ENCODE measurements at regions not wholly inside any gene's neighbourhood (a gene's known extent, or its start where the extent isn't known, plus 50 kb on each side); places are given as distances from the start of the nearest gene placed in this dataset.

DNA sequence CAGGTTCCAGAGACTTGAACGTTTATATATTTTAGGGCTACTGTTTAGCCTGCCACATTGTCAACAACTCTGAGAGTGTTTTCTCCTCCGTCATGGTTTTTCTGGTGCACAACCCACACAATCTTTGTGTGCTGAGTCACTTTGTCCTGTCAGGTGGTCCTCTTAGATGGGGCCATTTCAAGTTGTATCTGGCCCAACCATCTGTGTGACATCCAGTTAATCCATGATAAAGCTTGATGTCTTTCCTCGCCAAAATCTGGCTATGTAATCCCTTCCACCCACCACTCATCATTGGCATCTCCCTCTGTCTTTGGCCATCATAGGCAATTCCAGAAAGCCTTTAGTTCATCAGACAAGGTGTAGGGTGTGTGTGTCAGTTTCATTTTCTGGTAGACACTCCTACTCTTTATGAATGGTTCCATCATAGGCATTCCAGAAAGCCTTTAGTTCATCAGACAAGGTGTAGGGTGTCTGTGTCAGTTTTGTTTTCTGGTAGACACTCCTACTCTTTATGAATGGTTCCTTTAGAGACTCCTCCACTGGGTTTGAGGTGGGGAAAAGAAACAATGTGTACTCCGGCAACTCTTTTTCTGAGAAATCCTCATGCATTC is 282.0 kb upstream of the ACTBL2 start:
- TF ChIP-seq POLR2A (IDR thresholded peaks at IDR 0.05) (no peak), POLR2AphosphoS5 (IDR thresholded peaks at IDR 0.05) (no peak)
- TF ChIP-seq, protein P1, sequence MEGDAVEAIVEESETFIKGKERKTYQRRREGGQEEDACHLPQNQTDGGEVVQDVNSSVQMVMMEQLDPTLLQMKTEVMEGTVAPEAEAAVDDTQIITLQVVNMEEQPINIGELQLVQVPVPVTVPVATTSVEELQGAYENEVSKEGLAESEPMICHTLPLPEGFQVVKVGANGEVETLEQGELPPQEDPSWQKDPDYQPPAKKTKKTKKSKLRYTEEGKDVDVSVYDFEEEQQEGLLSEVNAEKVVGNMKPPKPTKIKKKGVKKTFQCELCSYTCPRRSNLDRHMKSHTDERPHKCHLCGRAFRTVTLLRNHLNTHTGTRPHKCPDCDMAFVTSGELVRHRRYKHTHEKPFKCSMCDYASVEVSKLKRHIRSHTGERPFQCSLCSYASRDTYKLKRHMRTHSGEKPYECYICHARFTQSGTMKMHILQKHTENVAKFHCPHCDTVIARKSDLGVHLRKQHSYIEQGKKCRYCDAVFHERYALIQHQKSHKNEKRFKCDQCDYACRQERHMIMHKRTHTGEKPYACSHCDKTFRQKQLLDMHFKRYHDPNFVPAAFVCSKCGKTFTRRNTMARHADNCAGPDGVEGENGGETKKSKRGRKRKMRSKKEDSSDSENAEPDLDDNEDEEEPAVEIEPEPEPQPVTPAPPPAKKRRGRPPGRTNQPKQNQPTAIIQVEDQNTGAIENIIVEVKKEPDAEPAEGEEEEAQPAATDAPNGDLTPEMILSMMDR (IDR thresholded peaks at IDR 0.05): no peak
